CD1c-positive myeloid dendritic cell (primary cell): ENCODE measurements at regions not wholly inside any gene's neighbourhood (a gene's known extent, or its start where the extent isn't known, plus 50 kb on each side); places are given as distances from the start of the nearest gene placed in this dataset.
"Not testable (repeated sequence)": the region's sequence is repeated elsewhere in the genome, so short reads cannot be mapped to it uniquely, and the experiment has no call there.

Experiments used
- DNase-seq: peaks from one replicate; pipeline ENCODE4 v3.0.0-alpha.2; 2016; ENCODE audit errors: extremely low spot score

GRCh38 chr10:36765782-36766414 is 359.5 kb upstream of the ANKRD30A start:
- no peak for DNase-seq

- no peak for DNase-seq
These were observed 360.6 kb upstream of the ANKRD30A start for GRCh38 chr10:36764823-36765222.

GRCh38 chr10:36761121-36761520 is 364.3 kb upstream of the ANKRD30A start:
- DNase-seq: no peak

DNA sequence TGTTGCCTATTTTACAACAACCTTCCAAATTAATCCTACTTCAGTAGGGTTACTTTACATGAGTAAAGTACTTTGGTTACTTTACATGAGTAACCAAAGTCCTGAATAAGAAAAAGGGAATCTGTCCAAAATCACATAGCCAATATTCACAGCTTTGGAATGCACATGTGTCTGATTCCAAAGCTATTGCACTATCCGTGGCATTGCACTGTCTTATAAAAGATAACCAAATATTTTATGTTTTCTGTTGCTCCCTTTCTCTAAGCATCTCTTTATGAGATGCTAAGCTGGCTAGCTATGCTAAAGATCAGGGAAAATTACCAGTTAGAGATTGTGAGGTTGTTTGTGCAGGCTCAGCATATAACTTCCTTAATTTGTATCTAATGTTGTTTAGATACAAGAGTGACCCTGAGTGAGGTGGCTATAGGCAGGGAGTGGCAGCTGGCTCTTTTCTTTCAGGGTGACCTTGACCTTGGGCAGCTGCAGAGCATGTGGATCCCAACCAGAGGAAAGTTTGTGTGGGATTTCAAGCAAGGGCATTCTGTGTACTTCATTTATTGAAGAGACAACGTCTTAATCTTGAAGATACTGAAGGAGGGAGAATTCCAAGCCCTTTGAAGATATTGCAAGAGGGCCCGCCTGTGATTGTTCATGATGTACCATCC is 366.1 kb upstream of the ANKRD30A start:
- no peak for DNase-seq

DNA sequence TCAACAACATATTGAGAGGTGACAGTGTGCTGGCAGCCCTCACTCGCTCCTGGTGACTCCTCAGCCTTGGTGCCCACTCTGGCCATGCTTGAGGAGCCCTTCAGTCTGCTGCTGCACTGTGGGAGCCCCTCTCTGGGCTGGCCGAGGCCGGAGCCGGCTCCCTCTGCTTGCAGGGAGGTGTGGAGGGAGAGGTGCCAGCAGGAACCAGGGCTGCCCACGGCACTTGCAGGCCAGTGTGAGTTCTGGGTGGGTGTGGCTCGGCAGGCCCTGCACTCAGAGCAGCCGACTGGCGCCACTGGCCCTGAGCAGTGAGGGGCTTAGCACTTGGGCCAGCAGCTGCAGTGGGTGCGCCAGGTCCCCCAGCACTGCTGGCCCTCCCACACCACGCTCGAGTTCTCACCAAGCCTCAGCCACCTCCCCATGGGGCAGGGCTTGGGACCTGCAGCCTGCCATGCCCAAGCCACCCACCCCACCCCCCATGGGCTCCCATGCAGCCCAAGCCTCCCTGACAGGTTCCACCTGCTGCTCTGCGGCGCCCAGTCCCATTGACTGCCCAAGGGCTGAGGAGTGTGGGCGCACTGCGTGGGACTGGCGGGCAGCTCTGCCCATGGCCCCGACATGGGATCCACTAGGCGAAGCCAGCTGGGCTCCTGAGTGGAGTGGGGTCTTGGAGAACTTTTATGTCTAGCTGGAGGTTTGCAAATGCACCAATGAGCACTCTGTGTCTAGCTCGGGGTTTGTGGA is 377.1 kb upstream of the ANKRD30A start:
- DNase-seq: no peak

DNA sequence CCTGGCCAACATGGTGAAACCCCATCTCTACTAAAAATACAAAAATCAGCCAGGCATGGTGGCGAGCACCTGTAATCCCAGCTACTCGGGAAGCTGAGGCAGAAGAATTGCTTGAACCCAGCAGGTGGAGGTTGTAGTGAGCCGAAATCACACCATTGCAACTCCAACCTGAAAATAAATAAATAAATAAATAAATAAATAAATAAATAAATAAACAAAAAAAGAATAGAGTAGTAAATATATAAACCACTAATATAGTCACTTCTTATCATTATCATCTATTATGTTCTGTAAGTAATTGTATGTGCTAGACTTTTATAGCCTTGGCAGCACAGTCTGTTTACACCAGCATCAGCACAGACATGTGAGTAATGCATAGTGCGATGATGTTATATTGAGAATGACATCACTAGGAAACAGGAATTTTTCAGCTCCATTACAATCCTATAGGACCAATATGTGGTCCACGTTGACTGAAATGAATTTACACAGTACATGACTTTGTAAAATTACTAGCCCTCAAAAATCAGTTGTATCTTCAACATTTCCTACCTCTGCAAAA is 385.4 kb upstream of the ANKRD30A start:
- no peak for DNase-seq

DNA sequence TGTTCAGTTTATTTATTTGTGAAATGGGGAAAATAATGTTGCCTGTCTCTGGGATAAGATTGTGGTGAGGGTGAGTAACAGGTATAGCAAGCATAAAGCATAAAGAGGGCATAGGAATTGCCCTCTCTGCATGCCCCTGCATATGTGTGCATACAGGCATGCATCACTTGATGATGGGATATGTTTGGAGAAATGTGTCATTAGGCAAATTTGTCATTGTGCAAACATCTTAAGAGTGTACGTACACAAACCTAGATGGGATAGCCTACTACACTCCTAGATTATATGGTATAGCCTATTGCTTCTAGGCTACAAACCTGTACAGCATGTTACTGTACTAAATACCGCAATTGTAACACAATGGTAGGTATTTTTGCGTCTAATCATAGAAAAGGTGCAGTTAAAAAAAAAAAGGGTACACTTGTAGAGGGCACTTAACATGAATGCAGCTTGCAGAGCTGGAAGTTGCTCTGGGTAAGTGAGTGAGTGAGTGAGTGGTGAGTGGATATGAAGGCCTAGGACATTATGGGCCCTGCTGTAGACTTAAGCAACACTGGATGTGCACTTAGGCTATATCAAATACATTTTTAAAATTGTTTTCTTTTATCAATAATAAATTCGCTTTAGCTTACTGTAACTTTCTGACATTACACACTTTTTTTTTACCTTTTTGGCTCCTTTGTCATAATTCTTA is 386.5 kb upstream of the ANKRD30A start:
- DNase-seq: no peak

DNA sequence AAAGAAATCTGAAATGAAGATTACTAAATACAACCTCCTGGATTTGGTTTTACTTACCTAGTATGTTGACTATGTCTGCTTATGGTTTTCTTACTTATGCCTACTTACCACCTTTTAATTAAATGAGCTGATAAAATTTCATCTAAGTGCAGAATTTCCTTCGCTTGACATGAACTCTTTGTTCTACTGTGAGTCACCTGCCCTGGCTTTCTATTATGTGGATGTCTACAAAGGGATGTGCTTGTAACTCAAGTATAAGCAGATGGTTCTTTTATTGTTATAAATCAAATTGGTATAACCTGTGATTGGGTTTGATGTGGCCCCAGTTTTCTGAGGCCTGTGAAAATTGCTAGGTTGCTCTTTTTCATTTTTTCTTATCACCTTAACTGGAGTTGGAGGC is 389.1 kb upstream of the ANKRD30A start:
- DNase-seq: no peak

DNA sequence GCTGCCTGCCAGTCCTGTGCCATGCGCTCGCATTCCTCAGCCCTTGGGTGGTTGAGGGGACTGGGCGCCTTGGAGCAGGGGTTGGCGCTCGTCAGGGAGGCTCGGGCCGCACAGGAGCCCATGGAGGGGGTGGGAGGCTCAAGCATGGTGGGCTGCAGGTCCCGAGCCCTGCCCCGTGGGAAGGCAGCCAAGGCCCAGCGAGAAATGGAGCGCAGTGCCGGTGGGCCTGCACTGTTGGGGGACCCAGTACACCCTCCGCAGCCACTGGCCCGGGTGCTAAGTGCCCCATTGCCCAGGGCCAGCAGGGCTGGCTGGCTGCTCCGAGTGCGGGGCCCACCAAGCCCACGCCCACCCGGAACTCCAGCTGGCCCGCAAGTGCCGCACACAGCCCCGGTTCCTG is 390.8 kb upstream of the ANKRD30A start:
- DNase-seq: not testable (repeated sequence)

DNA sequence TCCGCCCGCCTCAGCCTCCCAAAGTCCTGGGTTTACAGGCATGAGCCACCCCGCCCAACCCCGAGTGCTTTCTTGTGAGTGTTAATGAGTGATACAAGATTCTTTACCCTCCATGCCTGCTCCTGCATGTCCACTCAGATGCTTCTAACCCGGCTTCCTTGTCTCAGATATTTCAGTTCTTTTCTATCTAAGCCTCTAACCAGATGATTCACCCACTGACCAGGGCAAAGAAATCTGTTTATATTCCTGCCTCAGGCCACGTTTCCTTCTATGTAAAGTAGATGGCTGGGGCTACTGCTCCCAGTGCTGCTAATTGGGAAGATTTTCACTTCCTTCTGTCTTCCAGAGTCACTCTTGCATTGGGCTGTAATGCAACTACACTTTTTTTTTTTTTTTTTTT is 395.1 kb upstream of the ANKRD30A start:
- no peak for DNase-seq

- no peak for DNase-seq
These were observed 396.8 kb upstream of the ANKRD30A start for GRCh38 chr10:36728626-36729025.

- no peak for DNase-seq
These were observed 399.5 kb upstream of the ANKRD30A start for GRCh38 chr10:36725581-36726520.

- DNase-seq: no peak
These were observed 402.6 kb upstream of the ANKRD30A start for GRCh38 chr10:36722777-36723176.

- DNase-seq: no peak
These were observed 403.5 kb upstream of the ANKRD30A start for GRCh38 chr10:36721871-36722270.

DNA sequence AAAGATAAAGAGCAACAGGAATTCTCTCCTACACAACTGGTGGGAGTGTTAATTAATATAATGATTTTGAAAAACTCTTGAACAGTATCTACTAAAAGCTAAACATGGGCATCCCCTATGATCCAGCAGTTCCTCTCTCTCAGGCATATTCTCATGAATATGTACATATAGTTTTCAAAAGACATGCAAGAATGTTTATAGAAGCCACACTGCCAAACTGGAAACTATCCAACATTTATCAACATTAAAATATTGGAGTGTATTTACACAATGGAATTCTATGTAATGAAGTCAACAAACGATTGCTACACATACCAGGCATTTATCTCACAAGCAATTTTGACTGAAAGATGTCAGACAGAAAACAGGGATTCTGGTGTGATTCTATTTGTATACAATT is 404.5 kb upstream of the ANKRD30A start:
- DNase-seq: no peak

GRCh38 chr10:36717118-36717517 is 408.3 kb upstream of the ANKRD30A start:
- no peak for DNase-seq

DNA sequence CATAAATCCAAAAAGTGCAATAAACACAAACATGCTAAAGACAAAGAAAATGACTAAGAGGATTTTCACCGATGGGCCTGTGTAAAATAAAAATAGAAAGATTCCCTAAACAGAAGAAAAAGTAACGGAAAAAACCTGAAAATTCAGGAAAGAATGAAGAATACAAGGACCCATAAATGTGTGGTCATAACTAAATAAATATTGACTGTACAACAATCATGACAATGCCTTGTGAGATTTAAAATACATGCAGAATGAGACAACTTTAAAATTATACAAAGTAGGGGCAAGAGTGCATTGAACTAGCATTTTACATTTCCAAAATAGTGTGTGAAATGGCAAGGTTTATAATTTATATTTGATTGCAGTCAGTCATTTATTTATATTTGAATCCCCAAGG is 409.1 kb upstream of the ANKRD30A start:
- DNase-seq: no peak

DNA sequence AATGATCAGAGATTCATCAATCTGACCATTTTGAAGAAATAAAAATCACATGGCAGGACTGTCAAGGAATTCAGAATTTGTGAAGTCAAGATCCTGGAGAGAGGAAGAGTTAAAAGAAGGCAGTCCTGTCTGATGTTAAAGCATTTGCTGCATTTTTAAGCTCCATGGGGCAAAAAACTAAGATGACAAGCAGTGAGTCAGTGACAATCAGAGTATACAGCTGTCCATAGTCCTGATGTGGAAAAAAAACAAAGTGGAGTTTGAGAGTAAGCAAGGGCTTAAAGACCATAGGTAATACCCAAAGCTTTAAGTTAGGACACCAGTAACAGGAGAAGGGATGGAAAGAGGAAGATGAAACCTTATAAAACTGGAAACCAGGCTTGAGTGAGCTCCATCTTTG is 412.7 kb upstream of the ANKRD30A start:
- no peak for DNase-seq

DNA sequence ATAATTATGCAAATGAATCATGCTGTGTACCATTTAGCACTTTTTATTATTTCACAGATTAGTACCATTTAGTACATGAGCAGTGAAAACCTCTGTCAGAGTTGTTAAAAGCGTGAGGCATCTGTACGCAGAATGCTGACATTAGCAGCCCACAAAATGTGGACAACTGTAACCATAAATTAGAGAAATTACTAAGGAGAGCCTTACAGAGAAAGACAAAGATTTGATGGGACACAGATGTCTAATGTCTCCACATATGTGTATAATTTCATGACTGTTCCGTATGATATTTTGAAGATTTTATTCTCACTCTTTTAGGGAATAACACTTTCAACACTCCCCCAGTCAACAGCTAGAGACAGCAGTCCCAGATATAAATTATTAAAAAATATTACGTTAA is 414.0 kb upstream of the ANKRD30A start:
- no peak for DNase-seq

DNA sequence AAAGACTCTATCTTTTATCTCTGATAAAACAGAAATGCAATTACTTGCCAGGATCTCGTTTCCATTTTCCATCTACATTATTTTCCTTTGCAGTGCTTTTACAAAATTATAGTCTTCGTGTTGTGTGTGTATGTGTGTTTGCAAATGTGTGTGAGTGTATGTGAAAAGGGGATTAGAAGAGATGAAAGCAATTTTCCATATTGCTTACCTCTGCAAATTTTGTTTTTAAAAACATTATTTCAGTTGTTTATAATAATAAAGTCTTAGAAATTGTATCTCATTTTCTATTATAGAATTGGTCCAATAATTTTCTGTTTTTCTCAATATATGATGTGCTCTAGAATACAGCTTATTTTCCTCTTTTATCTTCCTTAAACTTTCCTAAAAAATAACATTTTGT is 421.3 kb upstream of the ANKRD30A start:
- DNase-seq: no peak

DNA sequence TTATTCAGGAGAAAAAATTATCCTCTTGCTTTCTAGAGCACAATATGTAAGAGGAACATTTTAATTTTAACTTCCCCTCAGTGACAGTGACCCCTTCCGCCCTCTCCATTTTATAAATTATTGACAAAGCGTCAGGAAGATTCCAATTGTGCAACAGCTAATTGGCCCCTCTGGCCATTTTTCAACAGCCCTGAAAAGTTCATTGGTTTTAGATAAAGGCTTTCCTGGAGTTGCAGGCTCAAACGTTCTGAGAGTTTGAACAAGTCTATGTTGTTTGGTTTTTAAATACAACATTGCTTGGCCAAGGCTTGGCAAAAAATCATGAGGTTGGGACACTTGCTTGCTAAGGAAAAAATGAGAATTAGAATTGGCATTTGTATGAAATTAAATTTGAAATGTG is 422.2 kb upstream of the ANKRD30A start:
- DNase-seq: no peak
